Loucy (cell line): ENCODE measurements at regions not wholly inside any gene's neighbourhood (a gene's known extent, or its start where the extent isn't known, plus 50 kb on each side); places are given as distances from the start of the nearest gene placed in this dataset.

Experiments used
- H2AFZ ChIP-seq: fragments of 200-600 bp; sonication (generic); 2 replicates; pipeline ENCODE4 v1.6.0; 2016; ENCODE audit warnings: antibody characterized with exemption, mild to moderate bottlenecking, low read length, moderate library complexity
- H3F3A ChIP-seq: fragments of 200-600 bp; 2 replicates; pipeline ENCODE4 v1.6.0; 2016; ENCODE audit warnings: antibody characterized with exemption, low read depth, mild to moderate bottlenecking
- H3K27me3 ChIP-seq: fragments of 200-600 bp; sonication (generic); 2 replicates; pipeline ENCODE4 v1.6.1; 2014; ENCODE audit warnings: low read length, mild to moderate bottlenecking; ENCODE audit not compliant: insufficient read depth, poor library complexity, severe bottlenecking
- H3K36me3 ChIP-seq: fragments of 200-600 bp; sonication (generic); 2 replicates; pipeline ENCODE4 v1.6.1; 2016; ENCODE audit warnings: low read length; ENCODE audit not compliant: insufficient read depth
- H3K4me1 ChIP-seq: fragments of 200-600 bp; sonication (generic); 2 replicates; pipeline ENCODE4 v1.5.1; 2014; ENCODE audit warnings: low read length, mild to moderate bottlenecking; ENCODE audit not compliant: insufficient read depth, poor library complexity, severe bottlenecking
- H3K4me2 ChIP-seq: fragments of 200-600 bp; sonication (generic); 2 replicates; pipeline ENCODE4 v1.6.0; 2014; ENCODE audit warnings: antibody characterized with exemption, low read length, low read depth, mild to moderate bottlenecking; ENCODE audit not compliant: poor library complexity, severe bottlenecking
- H3K4me3 ChIP-seq: fragments of 200-600 bp; sonication (generic); 2 replicates; pipeline ENCODE4 v1.5.1; 2014; ENCODE audit warnings: low read length, mild to moderate bottlenecking, mixed read lengths; ENCODE audit not compliant: poor library complexity, severe bottlenecking
- H3K79me2 ChIP-seq: fragments of 200-600 bp; sonication (generic); 2 replicates; pipeline ENCODE4 v1.6.1; 2014; ENCODE audit warnings: low read length; ENCODE audit not compliant: insufficient read depth
- H3K9ac ChIP-seq: fragments of 200-600 bp; sonication (generic); 2 replicates; pipeline ENCODE4 v1.6.0; 2014; ENCODE audit warnings: mild to moderate bottlenecking, low read depth, low read length, moderate library complexity; ENCODE audit not compliant: poor library complexity, severe bottlenecking
- H3K9me2 ChIP-seq: fragments of 200-600 bp; sonication (generic); replicated peaks from 2 replicates; pipeline ENCODE4 v1.6.1; 2016; ENCODE audit warnings: low read depth, low read length, mixed read lengths
- H3K9me3 ChIP-seq: fragments of 200-600 bp; sonication (generic); 2 replicates; pipeline ENCODE4 v1.6.1; 2014; ENCODE audit warnings: mild to moderate bottlenecking, antibody characterized with exemption, low read length, low read depth; ENCODE audit not compliant: insufficient read depth
- H4K20me1 ChIP-seq: fragments of 200-600 bp; sonication (generic); 2 replicates; pipeline ENCODE4 v1.6.0; 2014; ENCODE audit warnings: antibody characterized with exemption, low read length, mild to moderate bottlenecking; ENCODE audit not compliant: insufficient read depth, poor library complexity, severe bottlenecking
- CTCF ChIP-seq: fragments of 200-600 bp; sonication (generic); conservative IDR thresholded peaks from 2 replicates; pipeline ENCODE4 v1.5.1; 2014; ENCODE audit warnings: mild to moderate bottlenecking, antibody characterized with exemption, low read length
- EZH2phosphoT487 ChIP-seq: fragments of 200-600 bp; IDR thresholded peaks from 2 replicates; pipeline ENCODE4 v1.6.1; 2018; ENCODE audit warnings: antibody characterized with exemption, mild to moderate bottlenecking, moderate library complexity, borderline replicate concordance

- Histone ChIP-seq H2AFZ (no peak overlapping the region), H3K79me2 (no peaks in the 10 kb centered on the region)
Observed at GRCh38 chr10:31607481-31607880, 288.5 kb downstream of the ZEB1 start.

GRCh38 chr10:31606841-31607240 is 287.8 kb downstream of the ZEB1 start:
- Histone ChIP-seq H3K4me3 (no peak overlapping the region), H3F3A (no peaks in the 10 kb centered on the region), H3K27me3 (no peaks in the 10 kb centered on the region), H3K4me1 (no peaks in the 10 kb centered on the region), H3K79me2 (no peaks in the 10 kb centered on the region), H3K9me3 (no peaks in the 10 kb centered on the region), H3K4me2 (no peak overlapping the region), H2AFZ (0 out of 2 replicates have a peak overlapping the region, but pooled peaks have one; percentile 22), H3K36me3 (no peaks in the 10 kb centered on the region), H3K9ac (no peak overlapping the region), H3K9me2 (no peaks in the 10 kb centered on the region), H4K20me1 (no peaks in the 10 kb centered on the region)
- TF ChIP-seq CTCF, result no peak
- TF ChIP-seq EZH2phosphoT487, result no peak

More at GRCh38 chr10:31607481-31607880, 288.5 kb downstream of the ZEB1 start:
- Histone ChIP-seq H3K9me3 (no peaks in the 10 kb centered on the region), H3K4me1 (no peaks in the 10 kb centered on the region), H3K4me2 (no peak overlapping the region), H3K36me3 (no peaks in the 10 kb centered on the region), H3K9me2 (no peaks in the 10 kb centered on the region), H3K4me3 (no peak overlapping the region), H3K9ac (no peak overlapping the region), H3F3A (no peaks in the 10 kb centered on the region), H3K27me3 (no peaks in the 10 kb centered on the region), H4K20me1 (no peaks in the 10 kb centered on the region)
- TF ChIP-seq EZH2phosphoT487, result no peak
- no peak for TF ChIP-seq CTCF

GRCh38 chr10:31605861-31606525 is 287.0 kb downstream of the ZEB1 start:
- H4K20me1 ChIP-seq, result no peaks in the 10 kb centered on the region
- TF ChIP-seq CTCF (no peak), EZH2phosphoT487 (no peak)
- no peak overlapping the region for H2AFZ ChIP-seq
- H3K4me3 ChIP-seq, result no peak overlapping the region
- no peaks in the 10 kb centered on the region for H3K9me3 ChIP-seq
- no peaks in the 10 kb centered on the region for H3K4me1 ChIP-seq
- H3K4me2 ChIP-seq, result no peak overlapping the region
- H3K36me3 ChIP-seq, result no peaks in the 10 kb centered on the region
- H3K27me3 ChIP-seq, result no peaks in the 10 kb centered on the region
- H3F3A ChIP-seq, result no peaks in the 10 kb centered on the region
- H3K79me2 ChIP-seq, result no peaks in the 10 kb centered on the region
- no peak overlapping the region for H3K9ac ChIP-seq
- H3K9me2 ChIP-seq, result no peaks in the 10 kb centered on the region
